ENCODE measurements at regions not wholly inside any gene's neighbourhood (a gene's known extent, or its start where the extent isn't known, plus 50 kb on each side); places are given as distances from the start of the nearest gene placed in this dataset.

- H3K27ac Mint-ChIP-seq (ENCODE audit: unreplicated experiment) = no peak overlapping the region
- no peaks in the 10 kb centered on the region for H3K27me3 Mint-ChIP-seq (ENCODE audit: unreplicated experiment)
- no peaks in the 10 kb centered on the region for H3K36me3 Mint-ChIP-seq (ENCODE audit: unreplicated experiment)
- peaks cover 62% of the 10 kb centered on the region for H3K9me3 Mint-ChIP-seq (ENCODE audit: unreplicated experiment)
- DNase-seq (ENCODE audit: extremely low spot score, unreplicated experiment) = no peak
- no peaks in the 10 kb centered on the region for H3K4me1 Mint-ChIP-seq (ENCODE audit: unreplicated experiment)
- no peak overlapping the region for H3K4me3 Mint-ChIP-seq (ENCODE audit: unreplicated experiment)
- no peak for TF ChIP-seq CTCF (IDR thresholded peaks at IDR 0.05)
Observed at GRCh38 chr3:6438031-6438430, 422.9 kb upstream of the GRM7 start.

DNA sequence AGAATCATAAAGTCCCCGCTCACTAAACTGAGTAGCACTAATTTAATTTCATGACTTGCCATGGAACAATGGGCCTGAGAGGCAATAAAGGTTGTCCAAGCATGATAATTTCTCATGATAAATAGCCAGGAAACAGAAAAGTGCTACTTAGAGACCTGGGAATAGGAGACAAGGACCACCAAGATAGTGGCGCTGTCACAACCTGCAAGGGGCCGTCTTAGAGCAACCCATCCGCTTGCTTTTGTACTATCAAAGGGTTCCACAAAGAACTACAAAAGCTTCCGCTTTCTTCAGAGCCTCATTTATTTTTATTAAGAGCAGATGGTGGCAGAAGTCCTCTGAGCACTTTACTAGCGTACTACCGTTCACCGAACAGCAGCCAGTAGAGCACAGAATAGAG, 421.7 kb upstream of the GRM7 start:
- H3K4me1 Mint-ChIP-seq (ENCODE audit: unreplicated experiment) = no peaks in the 10 kb centered on the region
- H3K27me3 Mint-ChIP-seq (ENCODE audit: unreplicated experiment) = no peaks in the 10 kb centered on the region
- DNase-seq (ENCODE audit: extremely low spot score, unreplicated experiment) = no peak
- peaks cover 56% of the 10 kb centered on the region for H3K9me3 Mint-ChIP-seq (ENCODE audit: unreplicated experiment)
- TF ChIP-seq CTCF (IDR thresholded peaks at IDR 0.05) = no peak
- no peaks in the 10 kb centered on the region for H3K36me3 Mint-ChIP-seq (ENCODE audit: unreplicated experiment)
- no peak overlapping the region for H3K27ac Mint-ChIP-seq (ENCODE audit: unreplicated experiment)
- no peak overlapping the region for H3K4me3 Mint-ChIP-seq (ENCODE audit: unreplicated experiment)

DNA sequence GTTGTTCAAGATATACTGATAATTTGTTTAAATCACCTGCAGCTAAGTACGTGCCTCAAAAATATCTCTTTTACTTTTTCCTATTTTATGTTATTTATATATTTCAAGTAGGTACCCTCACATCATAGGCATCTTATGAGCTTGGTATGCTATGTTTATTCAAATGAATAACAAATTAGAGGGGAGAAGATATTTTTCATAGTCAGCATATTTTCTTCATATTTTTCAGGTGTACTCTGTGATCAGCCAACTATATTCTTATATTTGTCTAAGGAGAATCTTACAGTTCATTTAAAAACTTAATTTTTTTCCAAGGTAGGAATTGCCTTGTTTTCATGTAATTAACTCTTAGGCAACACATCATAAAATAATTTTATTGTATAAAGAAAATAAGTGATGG, 421.1 kb upstream of the GRM7 start:
- Mint-ChIP-seq H3K27ac (ENCODE audit: unreplicated experiment) (no peak overlapping the region), H3K9me3 (ENCODE audit: unreplicated experiment) (peaks cover 59% of the 10 kb centered on the region), H3K4me3 (ENCODE audit: unreplicated experiment) (no peak overlapping the region), H3K36me3 (ENCODE audit: unreplicated experiment) (no peaks in the 10 kb centered on the region), H3K27me3 (ENCODE audit: unreplicated experiment) (no peaks in the 10 kb centered on the region), H3K4me1 (ENCODE audit: unreplicated experiment) (no peaks in the 10 kb centered on the region)
- TF ChIP-seq CTCF (IDR thresholded peaks at IDR 0.05) = no peak
- DNase-seq (ENCODE audit: extremely low spot score, unreplicated experiment) = no peak

DNA sequence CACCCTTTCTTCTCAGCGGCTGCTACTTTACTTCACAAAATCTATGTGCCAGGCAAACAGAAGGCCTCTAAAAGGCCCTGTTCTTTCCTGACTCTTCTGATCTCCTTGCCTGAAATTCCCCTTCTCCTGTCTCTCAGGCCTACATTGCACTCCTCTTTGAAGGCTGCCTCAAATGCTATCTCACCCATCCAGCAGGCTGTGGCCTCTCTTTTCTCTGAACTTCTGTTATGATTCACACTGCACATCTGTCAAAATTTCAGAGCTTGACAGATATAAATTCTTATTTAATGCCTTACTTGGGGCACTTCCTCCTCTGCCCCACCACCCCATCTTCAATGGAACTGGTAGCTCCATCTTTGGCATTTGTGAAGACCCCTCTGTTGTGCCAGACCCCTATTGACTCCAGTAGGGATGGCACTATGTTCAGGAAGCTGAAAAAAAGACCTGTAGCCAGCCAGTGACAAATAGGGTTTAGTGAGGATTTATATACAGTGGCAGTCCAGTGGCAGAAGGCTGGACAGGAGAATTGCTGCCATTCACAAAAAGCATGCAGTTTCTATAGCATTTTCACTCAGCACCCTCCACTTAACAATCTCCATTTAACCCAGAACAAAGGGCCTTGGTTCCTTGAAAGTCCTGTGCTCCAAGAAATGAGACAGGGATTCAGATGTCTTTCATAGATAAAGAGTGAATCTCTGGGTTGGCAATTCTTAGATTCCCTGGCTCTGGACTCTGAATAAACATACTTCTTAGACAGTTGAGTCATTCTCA, 415.8 kb upstream of the GRM7 start:
- H3K36me3 Mint-ChIP-seq (ENCODE audit: unreplicated experiment) = no peaks in the 10 kb centered on the region
- DNase-seq (ENCODE audit: extremely low spot score, unreplicated experiment) = no peak
- no peak for TF ChIP-seq CTCF (IDR thresholded peaks at IDR 0.05)
- H3K27me3 Mint-ChIP-seq (ENCODE audit: unreplicated experiment) = no peaks in the 10 kb centered on the region
- H3K4me1 Mint-ChIP-seq (ENCODE audit: unreplicated experiment) = no peaks in the 10 kb centered on the region
- no peak overlapping the region for H3K27ac Mint-ChIP-seq (ENCODE audit: unreplicated experiment)
- no peak overlapping the region for H3K4me3 Mint-ChIP-seq (ENCODE audit: unreplicated experiment)
- peaks cover 40% of the 10 kb centered on the region for H3K9me3 Mint-ChIP-seq (ENCODE audit: unreplicated experiment)

DNA sequence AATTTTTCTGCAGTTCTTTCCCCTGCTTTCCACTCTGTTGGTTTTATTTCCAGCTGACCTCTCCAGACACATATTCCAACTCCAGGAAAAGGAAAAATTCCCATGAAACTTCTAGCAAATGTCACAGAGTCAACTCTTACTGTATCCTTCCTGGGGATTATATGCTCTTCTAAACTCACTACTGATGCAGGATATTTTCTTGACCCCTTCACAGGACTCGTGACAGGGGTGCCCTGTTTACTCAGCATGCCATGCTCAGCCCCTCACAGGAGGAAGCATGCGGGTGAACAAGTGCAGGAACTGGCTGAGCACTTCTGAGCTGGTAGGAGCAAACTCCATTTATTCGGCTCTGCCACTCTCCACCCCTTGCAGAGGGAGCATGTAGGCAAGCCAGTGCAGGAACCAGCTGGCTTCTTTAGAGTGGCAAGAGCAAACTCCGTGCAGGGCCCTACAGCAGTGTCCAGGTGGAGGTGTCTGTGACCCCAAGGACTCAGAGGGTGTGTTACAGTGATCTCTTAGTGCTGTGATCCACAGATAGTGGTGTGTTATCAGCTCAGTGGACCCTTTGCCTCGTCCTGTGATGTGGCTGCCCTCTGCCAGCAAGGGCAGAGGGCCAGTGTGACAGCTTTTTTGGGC, 413.6 kb upstream of the GRM7 start:
- DNase-seq (ENCODE audit: extremely low spot score, unreplicated experiment) = no peak
- H3K4me1 Mint-ChIP-seq (ENCODE audit: unreplicated experiment) = no peaks in the 10 kb centered on the region
- no peak overlapping the region for H3K4me3 Mint-ChIP-seq (ENCODE audit: unreplicated experiment)
- no peak for TF ChIP-seq CTCF (IDR thresholded peaks at IDR 0.05)
- no peak overlapping the region for H3K27ac Mint-ChIP-seq (ENCODE audit: unreplicated experiment)
- H3K36me3 Mint-ChIP-seq (ENCODE audit: unreplicated experiment) = no peaks in the 10 kb centered on the region
- peaks cover 31% of the 10 kb centered on the region for H3K9me3 Mint-ChIP-seq (ENCODE audit: unreplicated experiment)
- no peaks in the 10 kb centered on the region for H3K27me3 Mint-ChIP-seq (ENCODE audit: unreplicated experiment)

All from osteocyte (in vitro differentiated cells).